Stomach smooth muscle (tissue), 2 donors: ENCODE measurements at regions not wholly inside any gene's neighbourhood (a gene's known extent, or its start where the extent isn't known, plus 50 kb on each side); places are given as distances from the start of the nearest gene placed in this dataset.
"Not testable (repeated sequence)": the region's sequence is repeated elsewhere in the genome, so short reads cannot be mapped to it uniquely, and the experiment has no call there.

Source experiments
- H3K27ac ChIP-seq: one replicate; pipeline ENCODE4 v1.7.0; 2013; ENCODE audit warnings: mild to moderate bottlenecking, low read length, inconsistent platforms
- H3K27me3 ChIP-seq, 2 donors: one replicate each; pipeline ENCODE4 v1.7.0; 2013; ENCODE audit warnings: low read length in 2 of 2; ENCODE audit not compliant: insufficient read depth in 2 of 2, control insufficient read depth in 1 of 2
- H3K36me3 ChIP-seq, 2 donors: one replicate each; pipeline ENCODE4 v1.7.0; 2013; ENCODE audit warnings: low read length in 2 of 2; ENCODE audit not compliant: control insufficient read depth in 2 of 2, insufficient read depth in 2 of 2
- H3K4me1 ChIP-seq: one replicate; pipeline ENCODE4 v1.7.0; 2013; ENCODE audit warnings: low read length; ENCODE audit not compliant: control insufficient read depth, insufficient read depth
- H3K4me3 ChIP-seq, 2 donors: one replicate each; pipeline ENCODE4 v1.7.0; 2013; ENCODE audit warnings: low read length in 2 of 2
- H3K9ac ChIP-seq, 2 donors: one replicate each; pipeline ENCODE4 v1.7.0; 2013; ENCODE audit warnings: low read length in 2 of 2, mild to moderate bottlenecking in 1 of 2
- H3K9me3 ChIP-seq, 2 donors: one replicate each; pipeline ENCODE4 v1.7.0; 2013; ENCODE audit warnings: low read length in 2 of 2; ENCODE audit not compliant: control insufficient read depth in 2 of 2
- donor health status: healthy.
- donor health status: Pancreatic carcinoma.

DNA sequence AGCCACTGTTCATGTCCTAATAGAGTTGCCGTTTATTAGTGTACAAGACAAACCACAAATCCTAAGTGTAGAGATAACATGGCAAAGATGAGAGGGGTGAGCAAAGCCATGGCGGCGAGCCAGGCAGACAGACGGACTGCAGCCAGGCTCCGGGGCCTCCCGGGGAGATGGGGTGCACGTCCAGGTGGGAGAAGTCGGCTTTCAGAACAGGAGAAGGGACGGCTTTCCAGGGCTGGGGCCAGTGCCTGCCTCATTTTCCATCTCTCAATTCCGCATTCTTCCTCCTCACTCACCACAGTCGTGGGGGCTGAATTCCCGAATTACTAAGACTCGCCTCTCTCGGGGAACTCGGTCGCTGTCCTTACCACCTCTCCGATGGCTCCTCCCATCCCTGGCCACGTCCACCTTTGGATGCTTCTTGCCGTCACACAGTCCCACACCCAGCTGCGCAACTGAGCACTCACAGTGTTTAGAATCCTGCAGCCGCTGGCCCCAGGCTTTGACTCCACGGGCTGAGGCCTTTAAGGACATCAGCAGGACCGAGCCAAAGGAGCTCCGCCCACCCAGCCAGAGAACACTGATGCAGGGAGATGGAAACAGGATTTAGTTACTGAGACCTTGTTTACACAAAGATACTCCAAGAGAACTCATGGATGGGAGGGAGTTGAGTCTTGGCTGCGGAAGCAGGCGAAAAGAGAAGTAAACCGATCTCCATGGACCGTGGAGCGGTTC lies 59.7 kb downstream of the RNF112 start:
- Histone ChIP-seq H3K4me1 (peaks cover 7% of the 10 kb centered on the region), H3K27ac (peak overlapping the region; percentile 80), H3K27me3 (no peaks in the 10 kb centered on the region), H3K4me3 (peak overlapping the region; percentile 58 to 67), H3K36me3 (no peaks in the 10 kb centered on the region), H3K9me3 (no peaks in the 10 kb centered on the region), H3K9ac (peak overlapping the region; percentile 31 to 74)

GRCh38 chr17:19474405-19474804 lies 59.2 kb upstream of the SLC47A1 start:
- H3K27me3 ChIP-seq, H3K9ac ChIP-seq, H3K27ac ChIP-seq, H3K4me1 ChIP-seq, H3K36me3 ChIP-seq, H3K9me3 ChIP-seq, H3K4me3 ChIP-seq: not testable (repeated sequence)

DNA sequence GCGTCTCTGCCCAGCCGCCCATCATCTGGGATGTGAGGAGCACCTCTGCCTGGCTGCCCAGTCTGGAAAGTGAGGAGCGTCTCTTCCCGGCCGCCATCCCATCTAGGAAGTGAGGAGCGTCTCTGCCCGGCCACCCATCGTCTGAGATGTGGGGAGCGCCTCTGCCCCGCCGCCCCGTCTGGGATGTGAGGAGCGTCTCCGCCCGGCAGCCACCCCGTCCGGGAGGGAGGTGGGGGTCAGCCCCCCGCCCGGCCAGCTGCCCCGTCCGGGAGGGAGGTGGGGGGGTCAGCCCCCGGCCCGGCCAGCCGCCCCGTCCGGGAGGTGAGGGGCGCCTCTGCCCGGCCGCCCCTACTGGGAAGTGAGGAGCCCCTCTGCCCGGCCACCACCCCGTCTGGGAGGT lies 57.9 kb upstream of the SLC47A1 start:
- H3K4me1 ChIP-seq, H3K36me3 ChIP-seq, H3K27me3 ChIP-seq, H3K4me3 ChIP-seq, H3K27ac ChIP-seq, H3K9ac ChIP-seq, H3K9me3 ChIP-seq: not testable (repeated sequence)

GRCh38 chr17:19482576-19482975 lies 51.1 kb upstream of the SLC47A1 start:
- Histone ChIP-seq H3K36me3 (no peaks in the 10 kb centered on the region), H3K9ac (no peak overlapping the region), H3K27me3 (no peaks in the 10 kb centered on the region), H3K4me1 (peaks cover 18% of the 10 kb centered on the region), H3K9me3 (no peaks in the 10 kb centered on the region), H3K4me3 (no peak overlapping the region), H3K27ac (no peak overlapping the region)
